H4 (cell line): ENCODE measurements at regions not wholly inside any gene's neighbourhood (a gene's known extent, or its start where the extent isn't known, plus 50 kb on each side); places are given as distances from the start of the nearest gene placed in this dataset.

Experiments
- DNase-seq: peaks from one replicate; pipeline ENCODE4 v3.0.0-alpha.2; 2015; ENCODE audit warnings: low spot score

GRCh38 chr6:15801912-15802311, 139.1 kb upstream of the DTNBP1 start:
- DNase-seq: no peak

DNA sequence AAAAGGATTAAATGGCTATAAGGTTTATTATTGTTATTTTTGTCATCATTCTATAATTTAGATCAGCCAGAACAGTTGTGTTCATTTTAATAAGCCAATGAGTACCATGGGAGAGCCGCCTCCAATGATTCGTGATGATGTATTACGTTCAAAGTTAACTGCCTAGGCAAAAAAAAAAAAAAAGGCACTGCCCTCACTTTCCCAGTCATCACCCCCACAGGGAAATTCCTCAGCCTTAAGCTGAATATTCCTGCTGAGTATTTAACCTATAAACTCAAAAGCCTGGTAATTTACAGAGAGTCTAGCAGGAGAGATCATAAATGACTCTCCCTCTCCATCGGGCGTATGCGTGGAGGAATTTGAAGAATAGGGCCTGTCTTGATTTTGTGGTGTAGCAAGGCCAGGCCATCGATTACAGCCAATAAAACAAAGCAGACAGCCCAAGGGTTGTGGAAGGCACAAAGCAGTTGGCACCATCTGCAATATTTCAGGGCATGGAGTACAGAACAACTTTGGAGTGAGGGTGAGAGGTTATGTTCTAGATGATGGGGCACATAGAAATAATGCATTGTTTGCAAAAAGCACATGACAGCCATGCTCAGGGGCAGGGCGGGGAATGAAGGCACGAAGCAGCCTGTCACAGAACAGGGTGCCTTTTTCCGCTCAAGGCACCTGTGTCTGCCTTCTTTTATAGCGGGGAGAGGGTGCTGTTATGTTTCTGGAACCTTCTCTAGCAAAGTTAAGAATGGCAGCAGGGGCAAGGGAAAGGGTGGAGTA, 138.2 kb upstream of the DTNBP1 start:
- no peak for DNase-seq

GRCh38 chr6:15798533-15799255, 135.9 kb upstream of the DTNBP1 start:
- no peak for DNase-seq

DNA sequence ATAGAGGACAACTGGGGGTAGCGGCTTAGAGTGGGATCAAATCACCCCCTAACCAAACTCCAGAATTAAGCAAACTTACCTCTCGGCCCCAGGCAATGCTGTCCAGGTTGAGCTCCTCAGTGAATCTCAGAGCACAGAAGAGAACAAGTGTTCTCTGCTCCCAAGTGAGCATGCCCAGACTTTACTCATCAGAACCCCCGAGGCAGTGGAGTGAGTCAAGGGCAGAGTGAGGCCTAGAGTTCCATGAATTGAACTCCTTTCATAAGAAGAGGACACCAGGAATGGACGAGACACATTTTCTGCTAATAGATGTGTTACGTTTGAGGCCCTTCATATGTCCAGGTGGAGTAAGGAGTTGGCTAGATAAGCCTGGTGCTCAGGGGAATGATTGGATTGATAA, 134.0 kb upstream of the DTNBP1 start:
- no peak for DNase-seq

GRCh38 chr6:15796130-15796771, 133.4 kb upstream of the DTNBP1 start:
- DNase-seq: no peak

DNA sequence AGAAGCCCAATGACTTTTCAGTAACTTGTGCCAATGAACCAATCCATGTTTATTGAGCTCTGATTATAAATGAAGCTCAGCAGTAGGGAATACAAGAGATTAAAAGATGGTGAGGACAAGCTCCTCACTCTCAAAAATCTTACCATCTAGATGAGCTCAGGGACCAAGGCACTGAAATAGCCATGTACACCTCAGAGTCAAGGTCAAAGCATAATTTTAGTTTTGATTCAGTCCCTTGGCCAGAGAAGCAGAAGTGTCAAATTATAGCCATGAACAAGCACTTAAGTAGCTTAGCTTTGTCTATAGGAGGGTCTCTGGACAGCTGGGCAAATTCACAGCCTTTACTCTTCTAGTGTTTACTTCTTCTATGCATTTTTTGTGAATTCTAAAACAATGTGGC, 131.0 kb upstream of the DTNBP1 start:
- DNase-seq: no peak

DNA sequence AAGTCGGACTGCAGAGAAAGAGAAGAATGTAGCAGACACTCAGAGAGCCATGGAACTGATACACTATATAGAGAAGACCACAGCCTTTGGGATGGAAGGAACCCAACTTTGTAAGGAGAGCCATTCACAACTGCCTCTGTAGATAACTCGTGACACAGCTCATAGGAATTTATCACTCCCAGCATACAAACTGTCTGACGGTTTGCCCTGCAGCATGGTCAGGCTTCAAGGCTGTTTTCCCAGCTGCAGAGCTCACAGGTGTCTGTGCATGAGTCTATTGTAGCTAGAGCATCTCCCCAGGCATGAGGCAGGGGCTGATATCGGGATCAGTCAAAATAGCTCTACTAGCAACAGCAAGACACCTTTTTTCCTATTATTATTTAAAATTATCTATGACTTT, 130.5 kb upstream of the DTNBP1 start:
- DNase-seq: no peak

DNA sequence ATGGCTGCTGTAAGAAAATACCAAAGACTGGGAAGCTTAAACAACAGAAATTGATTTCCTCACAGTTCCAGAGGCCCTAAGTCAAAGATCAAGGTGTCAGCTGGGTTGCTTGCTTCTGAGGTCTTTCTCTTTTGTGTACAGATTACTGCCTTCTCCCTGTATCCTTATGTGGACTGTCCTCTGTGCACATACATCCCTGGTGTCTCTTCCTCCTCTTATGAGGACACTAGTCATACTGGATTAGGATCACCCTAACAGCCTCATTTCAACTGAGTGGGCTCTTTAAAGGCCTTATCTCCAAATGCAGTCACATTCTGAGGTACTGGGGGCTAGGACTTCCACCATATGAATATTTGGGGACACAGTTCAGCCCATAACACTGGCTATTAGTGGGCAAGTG, 130.0 kb upstream of the DTNBP1 start:
- no peak for DNase-seq

DNA sequence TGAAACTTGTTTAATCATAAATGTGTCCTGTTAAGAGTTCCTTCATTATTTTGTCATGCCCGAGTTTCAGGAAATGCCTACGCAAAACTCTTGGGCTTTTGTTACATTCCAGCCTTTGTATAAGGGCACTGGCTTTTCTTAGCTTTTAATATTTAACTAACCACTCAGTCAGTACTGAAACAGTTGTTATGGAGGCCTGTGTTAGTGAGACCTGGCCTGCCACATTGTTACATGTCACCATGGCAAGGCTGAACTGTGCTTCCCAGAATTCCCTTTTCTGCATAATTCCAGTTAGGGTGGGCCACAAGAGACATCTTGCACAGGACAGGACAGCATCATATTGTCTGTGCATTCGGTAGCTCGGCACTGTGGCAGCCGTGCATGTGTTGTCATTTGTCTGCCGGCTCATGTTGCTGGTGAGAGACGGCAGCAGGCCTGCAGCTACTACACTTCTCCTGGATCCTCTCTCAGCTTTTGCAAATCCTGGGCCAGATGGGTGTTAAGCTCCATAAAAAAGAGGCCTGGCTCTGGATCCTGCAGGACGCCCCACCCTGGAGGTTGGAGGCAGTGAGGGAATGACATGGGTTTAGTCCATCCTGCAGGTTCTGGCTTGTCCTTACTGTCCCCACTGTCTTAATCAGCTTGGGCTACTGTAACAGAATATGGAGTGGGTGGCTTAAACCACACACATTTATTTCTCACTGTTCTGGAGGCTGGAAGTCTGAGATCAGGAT, 128.8 kb upstream of the DTNBP1 start:
- DNase-seq: no peak

DNA sequence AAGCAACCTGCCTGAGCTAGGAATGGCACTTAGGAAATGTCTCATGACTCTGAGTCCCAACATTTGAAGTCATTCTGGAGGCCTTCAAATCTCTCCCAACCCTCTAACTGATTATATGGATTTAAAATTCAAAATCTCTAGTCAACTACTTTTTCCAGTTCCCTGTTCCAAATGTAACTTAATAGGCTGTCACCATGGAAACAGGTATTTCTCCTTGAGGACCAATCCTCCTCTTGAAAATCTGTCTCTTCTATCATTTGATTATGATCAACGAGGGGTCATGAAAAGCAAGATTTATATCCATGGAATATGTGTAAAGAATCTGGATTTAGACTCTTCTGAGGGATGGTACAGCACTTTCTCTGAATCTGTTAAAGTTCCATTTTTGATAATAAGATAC, 127.3 kb upstream of the DTNBP1 start:
- no peak for DNase-seq

- no peak for DNase-seq
Measured at GRCh38 chr6:15786846-15787245, 124.0 kb upstream of the DTNBP1 start.

DNA sequence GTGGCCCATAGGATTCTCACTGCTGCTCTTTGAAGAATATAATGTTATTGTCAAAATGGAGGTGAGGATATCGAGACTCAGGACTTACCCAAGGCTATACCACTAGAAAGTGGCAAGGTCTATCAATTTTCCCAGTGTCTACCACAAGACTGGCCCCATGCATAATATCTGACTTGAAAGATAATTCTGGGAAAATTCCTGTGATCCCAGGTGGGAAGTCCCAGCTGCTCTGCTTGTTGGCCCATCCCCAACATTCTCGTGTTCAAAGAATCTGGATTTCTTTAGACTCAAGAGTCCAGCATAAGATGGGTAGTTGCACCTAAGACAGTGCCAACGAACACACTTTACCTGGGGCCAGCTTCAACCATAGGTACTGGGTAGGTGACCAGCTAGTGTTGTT, 120.7 kb upstream of the DTNBP1 start:
- no peak for DNase-seq

DNA sequence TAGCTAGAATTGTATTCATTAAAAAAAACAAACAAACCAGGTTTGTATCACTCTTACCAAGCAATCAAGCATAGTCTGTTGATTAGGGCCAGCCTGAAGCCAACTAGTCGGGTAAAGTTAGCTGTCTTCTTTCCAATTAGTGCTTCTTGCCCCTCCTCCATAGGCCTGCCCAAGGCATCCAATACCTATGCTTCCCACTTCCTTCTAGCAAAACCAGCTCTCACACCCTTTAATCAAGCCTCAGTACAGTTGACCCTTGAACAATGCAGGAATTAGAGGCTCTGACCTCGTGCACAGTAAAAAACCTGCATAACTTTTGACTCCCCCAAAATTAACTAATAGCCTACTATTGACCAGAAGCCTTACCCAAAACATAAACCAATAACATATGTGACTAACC, 119.1 kb upstream of the DTNBP1 start:
- DNase-seq: no peak

DNA sequence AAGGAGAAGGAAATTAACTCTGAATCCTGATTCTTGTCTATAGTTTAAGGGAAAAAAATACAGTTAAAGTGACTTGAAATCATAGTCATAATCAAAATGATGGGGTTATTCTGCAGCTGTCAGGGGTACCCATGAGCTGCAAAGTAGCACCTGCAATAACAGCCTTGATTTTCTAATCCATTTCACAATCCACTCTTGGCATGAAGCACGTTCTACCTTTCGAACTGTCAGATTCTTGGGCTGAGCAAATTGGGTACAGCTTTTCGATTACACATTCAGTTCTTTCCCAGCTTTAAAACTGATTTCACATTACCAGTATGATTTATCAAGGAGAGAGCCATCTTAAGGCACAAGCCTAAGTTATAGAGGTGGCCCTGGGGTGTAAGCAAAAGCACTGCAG, 118.5 kb upstream of the DTNBP1 start:
- DNase-seq: no peak

GRCh38 chr6:15780437-15780836, 117.6 kb upstream of the DTNBP1 start:
- DNase-seq: no peak

DNA sequence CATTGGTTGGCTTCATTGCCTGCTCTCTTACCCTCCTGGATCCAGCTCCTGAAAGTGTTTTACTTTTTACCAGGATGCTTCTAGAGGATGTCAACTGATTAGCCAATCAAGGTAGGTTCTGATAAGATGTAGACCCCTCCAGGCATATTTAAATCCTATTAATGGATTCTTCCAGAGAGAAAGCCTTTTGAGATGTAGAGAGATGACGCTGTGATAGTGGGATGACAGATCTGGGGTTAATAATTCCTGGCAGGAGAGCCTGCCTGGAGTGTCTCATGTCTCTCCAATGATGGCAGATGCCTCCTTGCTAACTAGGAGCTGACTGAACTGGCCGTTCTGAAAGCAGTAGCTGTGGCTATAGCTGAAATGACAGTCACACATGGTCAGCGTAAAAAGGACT, 116.9 kb upstream of the DTNBP1 start:
- no peak for DNase-seq

DNA sequence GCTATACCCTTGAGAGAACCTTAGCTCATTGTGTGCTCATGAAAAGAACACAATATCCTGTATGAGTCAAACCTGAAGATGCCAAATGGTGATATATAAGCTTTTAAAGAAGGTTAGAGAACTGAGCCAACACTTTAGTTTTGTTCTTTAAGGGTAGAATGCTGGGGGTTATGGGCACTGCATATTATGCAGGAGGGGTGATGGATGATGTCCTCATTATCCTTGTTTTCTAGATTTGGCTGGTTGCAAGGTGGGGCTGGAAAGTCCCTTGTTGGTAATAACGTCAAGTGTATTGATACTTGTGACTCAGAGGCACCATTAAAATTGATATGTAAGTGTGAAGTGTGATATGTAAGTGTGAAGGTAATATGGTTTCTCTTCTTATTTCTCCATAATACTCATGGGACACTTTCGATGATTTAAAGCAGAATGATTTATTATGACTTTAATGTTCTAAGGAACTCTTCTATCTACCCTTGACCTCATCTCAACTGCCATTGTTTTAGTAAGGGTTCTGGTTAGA, 113.7 kb upstream of the DTNBP1 start:
- no peak for DNase-seq

- DNase-seq: no peak
Measured at GRCh38 chr6:15775741-15776140, 112.9 kb upstream of the DTNBP1 start.

DNA sequence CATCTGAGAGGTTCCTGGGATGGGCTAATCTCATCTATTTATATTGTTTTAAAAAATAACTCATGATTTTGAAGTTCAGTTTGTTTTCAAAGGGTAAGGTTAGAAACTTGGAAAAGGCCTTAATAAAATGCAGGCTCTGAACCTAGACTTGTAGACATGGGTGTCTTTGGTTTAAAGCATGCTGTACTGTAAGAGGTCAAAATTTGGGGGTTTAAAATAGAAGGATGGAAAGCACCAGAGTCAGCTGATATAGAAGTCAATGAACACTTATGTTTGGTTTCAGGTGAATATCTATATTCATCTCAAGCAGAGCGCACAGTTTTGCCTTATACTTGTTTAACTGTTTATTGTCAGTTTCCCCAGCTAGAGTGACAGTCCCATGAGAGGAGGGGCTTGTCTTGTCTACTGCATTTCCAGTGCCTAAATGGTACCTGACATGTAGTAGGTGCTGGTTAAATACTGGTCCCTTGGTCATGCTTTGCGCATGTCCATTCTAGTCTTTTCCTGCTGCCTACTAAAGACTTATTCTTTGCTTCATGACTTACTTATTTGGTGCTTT, 112.3 kb upstream of the DTNBP1 start:
- no peak for DNase-seq

GRCh38 chr6:15773806-15774410, 111.1 kb upstream of the DTNBP1 start:
- no peak for DNase-seq
